Astrocyte of the cerebellum (primary cell): ENCODE measurements at regions not wholly inside any gene's neighbourhood (a gene's known extent, or its start where the extent isn't known, plus 50 kb on each side); places are given as distances from the start of the nearest gene placed in this dataset.

ENCODE experiments used
- DNase-seq: peaks from one replicate; pipeline ENCODE4 v3.0.0-alpha.2; 2011; ENCODE audit warnings: low read depth
- H3K4me3 ChIP-seq: 2 replicates; pipeline ENCODE4 v1.5.1; 2011; ENCODE audit warnings: mild to moderate bottlenecking, low read depth, low read length, moderate library complexity
- CTCF ChIP-seq: IDR thresholded peaks from 2 replicates; pipeline ENCODE4 v1.5.1; 2012; ENCODE audit warnings: low read length, low read depth, moderate library complexity, mild to moderate bottlenecking; ENCODE audit errors: missing control alignments
- in situ Hi-C: cut with HindIII; loops from 2 replicates; pipeline ENCODE4 v1.10.0; 2017; ENCODE audit warnings: low sequenced_read_pairs

- H3K4me3 ChIP-seq, result no peak overlapping the region
- no peak for DNase-seq
- in situ Hi-C loops, result no loop called here
- no peak for TF ChIP-seq CTCF
Observed at GRCh38 chr15:70491201-70491621, 272.1 kb downstream of the UACA start.

- in situ Hi-C loops, result no loop called here
- TF ChIP-seq CTCF, result no peak
- H3K4me3 ChIP-seq, result no peak overlapping the region
- no peak for DNase-seq
Observed at GRCh38 chr15:70490838-70491155, 272.6 kb downstream of the UACA start.

GRCh38 chr15:70490148-70490837 is 273.1 kb downstream of the UACA start:
- no peak overlapping the region for H3K4me3 ChIP-seq
- no peak for DNase-seq
- in situ Hi-C loops, result no loop called here
- no peak for TF ChIP-seq CTCF

GRCh38 chr15:70488941-70489848 is 274.2 kb downstream of the UACA start:
- in situ Hi-C loops, result no loop called here
- no peak for DNase-seq
- H3K4me3 ChIP-seq, result no peak overlapping the region
- TF ChIP-seq CTCF, result no peak

- peak; percentile 60 for DNase-seq
- TF ChIP-seq CTCF, result peak; percentile 97
- no peak overlapping the region for H3K4me3 ChIP-seq
- in situ Hi-C loops, result no loop called here
Observed at GRCh38 chr15:70488002-70488605, 275.3 kb downstream of the UACA start.

GRCh38 chr15:70487387-70487740 is 276.0 kb downstream of the UACA start:
- in situ Hi-C loops, result no loop called here
- no peak for TF ChIP-seq CTCF
- DNase-seq, result no peak
- no peak overlapping the region for H3K4me3 ChIP-seq
